H1 (cell line): ENCODE measurements at regions not wholly inside any gene's neighbourhood (a gene's known extent, or its start where the extent isn't known, plus 50 kb on each side); places are given as distances from the start of the nearest gene placed in this dataset.

Source experiments
- CTCF ChIA-PET: fragments of 300-600 bp; sonication (Branson Sonifier 250); formaldehyde crosslinking; loops from one replicate; lab custom pipeline; 2021; ENCODE audit not compliant: partially characterized antibody; lab: Charles Lee
- POLR2A ChIA-PET: fragments of 300-600 bp; sonication (Branson Sonifier 250); formaldehyde crosslinking; loops from one replicate; lab custom pipeline; 2021; ENCODE audit warnings: inconsistent platforms; ENCODE audit not compliant: partially characterized antibody; lab: Charles Lee
- DNase-seq, 2 experiments: peaks; one replicate each; pipeline versions ENCODE4 v3.0.0 to v3.0.0-alpha.2; 2010 to 2022; ENCODE audit warnings: low spot score in 2 of 2, low read depth in 1 of 2, mixed read lengths in 1 of 2
- FAIRE-seq: peaks from 2 replicates; lab custom pipeline; 2011; peaks lifted over from hg19 to GRCh38; lab: Jason Lieb, UNC
- H2AFZ ChIP-seq: 2 replicates; pipeline ENCODE4 v1.8.1; 2012; ENCODE audit warnings: low read length, inconsistent platforms
- H2AK5ac ChIP-seq: 2 replicates; pipeline ENCODE4 v1.6.1; 2013; ENCODE audit warnings: low read depth, low read length
- H2BK120ac ChIP-seq: replicated peaks from 2 replicates; pipeline ENCODE3; 2013; ENCODE audit warnings: low read depth, low read length, inconsistent platforms
- H2BK12ac ChIP-seq: 2 replicates; pipeline ENCODE4 v1.6.1; 2013; ENCODE audit warnings: low read depth, low read length
- H2BK15ac ChIP-seq: 2 replicates; pipeline ENCODE4 v1.6.1; 2013; ENCODE audit warnings: low read length
- H2BK20ac ChIP-seq: 2 replicates; pipeline ENCODE4 v1.6.1; 2013; ENCODE audit warnings: low read length
- H2BK5ac ChIP-seq: 2 replicates; pipeline ENCODE4 v1.6.1; 2013; ENCODE audit warnings: low read depth, low read length
- H3K14ac ChIP-seq: 2 replicates; pipeline ENCODE4 v1.6.1; 2013; ENCODE audit warnings: inconsistent platforms; ENCODE audit not compliant: insufficient read length
- H3K18ac ChIP-seq: 2 replicates; pipeline ENCODE4 v1.6.1; 2013; ENCODE audit warnings: low read length; ENCODE audit errors: extremely low read depth
- H3K23ac ChIP-seq: 2 replicates; pipeline ENCODE4 v1.6.1; 2013; ENCODE audit warnings: inconsistent platforms; ENCODE audit not compliant: insufficient read length
- H3K23me2 ChIP-seq: 2 replicates; pipeline ENCODE4 v1.6.1; 2013; ENCODE audit warnings: low read depth, low read length
- H3K27ac ChIP-seq: 2 replicates; pipeline ENCODE4 v1.6.1; 2011; ENCODE audit warnings: low read depth, low read length, inconsistent platforms
- H3K27me3 ChIP-seq, 4 experiments: replicated peaks in 1 of 4; 1 replicate in 1 of 4; 2 replicates in 3 of 4; pipeline versions ENCODE4 v1.6.1 to v1.8.1; 2011 to 2013; ENCODE audit warnings: low read length in 3 of 4, mild to moderate bottlenecking in 3 of 4, inconsistent platforms in 2 of 4, mixed read lengths in 2 of 4, moderate library complexity in 1 of 4; ENCODE audit not compliant: control insufficient read depth in 3 of 4, insufficient read depth in 3 of 4; ENCODE audit errors: extremely low read depth in 1 of 4
- H3K36me3 ChIP-seq, 4 experiments: 2 replicates each; pipeline versions ENCODE4 v1.6.1 to v1.8.1; 2011 to 2013; ENCODE audit warnings: mild to moderate bottlenecking in 4 of 4, low read length in 3 of 4, moderate library complexity in 2 of 4, control low read depth in 1 of 4, inconsistent platforms in 1 of 4; ENCODE audit not compliant: insufficient read depth in 4 of 4, control insufficient read depth in 2 of 4
- H3K4ac ChIP-seq: replicated peaks from 2 replicates; pipeline ENCODE3; 2013; ENCODE audit warnings: low read length, low read depth, mixed read lengths, inconsistent platforms; ENCODE audit not compliant: insufficient read length
- H3K4me1 ChIP-seq, 4 experiments: replicated peaks in 1 of 4; 1 replicate in 1 of 4; 2 replicates in 3 of 4; pipeline versions ENCODE4 v1.6.1 to v1.8.1; 2011 to 2013; ENCODE audit warnings: low read length in 3 of 4, inconsistent platforms in 2 of 4, mixed read lengths in 1 of 4; ENCODE audit not compliant: insufficient read depth in 4 of 4, control insufficient read depth in 3 of 4
- H3K4me2 ChIP-seq, 2 experiments: 2 replicates each; pipeline versions ENCODE4 v1.6.1 to v1.8.1; 2011 to 2013; ENCODE audit warnings: low read depth in 2 of 2, low read length in 2 of 2, control low read depth in 1 of 2, inconsistent platforms in 1 of 2, mild to moderate bottlenecking in 1 of 2; ENCODE audit not compliant: insufficient read depth in 1 of 2
- H3K4me3 ChIP-seq, 4 experiments: fragments of 200-600, 300-600 bp in 1 of 4; sonication (generic), shearing (Covaris generic), sonication (Bioruptor Twin) in 1 of 4; 2 replicates each; pipeline versions ENCODE4 v1.5.1 to v1.8.1; 2011 to 2016; ENCODE audit warnings: low read length in 4 of 4, low read depth in 3 of 4, control low read depth in 2 of 4, inconsistent platforms in 2 of 4, mild to moderate bottlenecking in 2 of 4, mixed read lengths in 1 of 4, moderate library complexity in 1 of 4; ENCODE audit not compliant: insufficient read depth in 2 of 4; ENCODE audit errors: extremely low read depth in 1 of 4
- H3K56ac ChIP-seq: replicated peaks from 2 replicates; pipeline ENCODE3; 2013; ENCODE audit warnings: low read depth, mild to moderate bottlenecking, mixed read lengths, low read length, inconsistent platforms; ENCODE audit not compliant: insufficient read length
- H3K79me1 ChIP-seq: 2 replicates; pipeline ENCODE4 v1.6.1; 2013; ENCODE audit warnings: low read depth, low read length, control low read depth
- H3K79me2 ChIP-seq, 2 experiments: 2 replicates each; pipeline versions ENCODE4 v1.6.1 to v1.8.1; 2012 to 2013; ENCODE audit warnings: low read length in 2 of 2, mild to moderate bottlenecking in 2 of 2, inconsistent platforms in 1 of 2; ENCODE audit not compliant: insufficient read depth in 2 of 2, control insufficient read depth in 1 of 2
- H3K9ac ChIP-seq, 4 experiments: replicated peaks in 1 of 4; 1 replicate in 1 of 4; 2 replicates in 3 of 4; pipeline versions ENCODE4 v1.6.1 to v1.8.1; 2011 to 2013; ENCODE audit warnings: low read depth in 3 of 4, low read length in 3 of 4, control low read depth in 2 of 4, mild to moderate bottlenecking in 2 of 4, moderate library complexity in 2 of 4, inconsistent platforms in 1 of 4; ENCODE audit errors: extremely low read depth in 1 of 4
- H3K9me3 ChIP-seq, 2 experiments: 2 replicates each; pipeline versions ENCODE4 v1.6.1 to v1.8.1; 2012 to 2013; ENCODE audit warnings: mild to moderate bottlenecking in 2 of 2, moderate library complexity in 2 of 2, control low read depth in 1 of 2, inconsistent platforms in 1 of 2, low read depth in 1 of 2, low read length in 1 of 2, mixed read lengths in 1 of 2; ENCODE audit not compliant: insufficient read depth in 2 of 2
- H4K20me1 ChIP-seq, 2 experiments: replicated peaks in 1 of 2; 2 replicates each; pipeline versions ENCODE3 to v1.8.1; 2011 to 2013; ENCODE audit warnings: inconsistent platforms in 2 of 2, low read length in 2 of 2, mild to moderate bottlenecking in 1 of 2; ENCODE audit not compliant: insufficient read depth in 2 of 2, control insufficient read depth in 1 of 2
- H4K5ac ChIP-seq: 2 replicates; pipeline ENCODE4 v1.6.1; 2013; ENCODE audit warnings: low read length, low read depth, mixed read lengths, inconsistent platforms; ENCODE audit not compliant: insufficient read length
- H4K8ac ChIP-seq: 2 replicates; pipeline ENCODE4 v1.8.0; 2013; ENCODE audit warnings: mild to moderate bottlenecking, moderate library complexity, low read length, inconsistent platforms; ENCODE audit not compliant: insufficient read depth; ENCODE audit errors: extremely low read depth
- H4K91ac ChIP-seq: replicated peaks from 2 replicates; pipeline ENCODE3; 2013; ENCODE audit warnings: low read length, mixed read lengths, inconsistent platforms; ENCODE audit not compliant: insufficient read length
- CBX5 ChIP-seq: fragments of 300-800, 300-1000 bp; sonication (generic); IDR thresholded peaks from 2 replicates; pipeline ENCODE4 v1.7.1; 2016; ENCODE audit warnings: antibody characterized with exemption, low read length, low read depth
- CBX8 ChIP-seq: fragments of 300-800, 300-1000 bp; sonication (generic); IDR thresholded peaks from 2 replicates; pipeline ENCODE4 v1.7.1; 2016; ENCODE audit warnings: low read depth, low read length, borderline replicate concordance
- CEBPB ChIP-seq: IDR thresholded peaks from 2 replicates; pipeline ENCODE4 v1.6.1; 2012; ENCODE audit warnings: low read depth, low read length
- CREB1 ChIP-seq: IDR thresholded peaks from 2 replicates; pipeline ENCODE4 v1.6.1; 2012; ENCODE audit warnings: inconsistent platforms
- EGR1 ChIP-seq: IDR thresholded peaks from 2 replicates; pipeline ENCODE4 v1.6.1; 2011; ENCODE audit warnings: low read depth, low read length, borderline replicate concordance
- EP300 ChIP-seq, 2 experiments: IDR thresholded peaks; 1 replicate in 1 of 2; 2 replicates in 1 of 2; pipeline ENCODE4 v1.6.1; 2011 to 2012; ENCODE audit warnings: low read depth in 2 of 2, low read length in 2 of 2, mild to moderate bottlenecking in 2 of 2, borderline replicate concordance in 1 of 2, inconsistent platforms in 1 of 2, moderate library complexity in 1 of 2
- EZH2 ChIP-seq: fragments of 200-600 bp; sonication (generic); IDR thresholded peaks from 2 replicates; pipeline ENCODE4 v1.7.1; 2012; ENCODE audit warnings: low read depth, mild to moderate bottlenecking, moderate library complexity, low read length, inconsistent platforms; ENCODE audit not compliant: severe bottlenecking
- FOSL1 ChIP-seq: IDR thresholded peaks from 2 replicates; pipeline ENCODE4 v1.6.1; 2011; ENCODE audit warnings: mild to moderate bottlenecking, low read depth, low read length, moderate library complexity; ENCODE audit not compliant: insufficient read depth
- MAX ChIP-seq: IDR thresholded peaks from 2 replicates; pipeline ENCODE4 v1.6.1; 2012; ENCODE audit warnings: inconsistent platforms
- NRF1 ChIP-seq: IDR thresholded peaks from 2 replicates; pipeline ENCODE4 v1.6.1; 2011; ENCODE audit warnings: mild to moderate bottlenecking, low read depth, low read length, improper control_type of control experiment
- SRF ChIP-seq: IDR thresholded peaks from 2 replicates; pipeline ENCODE4 v1.6.1; 2011; ENCODE audit warnings: mild to moderate bottlenecking, low read depth, low read length, moderate library complexity
- TBP ChIP-seq: IDR thresholded peaks from 2 replicates; pipeline ENCODE4 v1.6.1; 2011; ENCODE audit warnings: low read depth, low read length, improper control_type of control experiment
- WGBS, 2 experiments: shearing (Covaris generic) in 1 of 2; methylation state at CpG; one replicate each; pipeline versions ENCODE4 v1.1.6 to v1.1.7; 2013 to 2015; ENCODE audit warnings: low lambda C conversion rate in 2 of 2, mixed read lengths in 2 of 2, inconsistent platforms in 1 of 2, low coverage in 1 of 2, missing lambda C conversion rate in 1 of 2; ENCODE audit not compliant: insufficient replicate concordance in 2 of 2, insufficient coverage in 1 of 2, insufficient read length in 1 of 2; ENCODE audit errors: extremely low coverage in 1 of 2, missing lambda C conversion rate in 1 of 2; 5-methylcytosine and 5-hydroxymethylcytosine counted together

GRCh38 chr3:13238687-13239466 is 165.6 kb upstream of the IQSEC1 start:
- H2BK120ac ChIP-seq: no peak overlapping the region
- no peak overlapping the region for H4K91ac ChIP-seq
- no peak overlapping the region for H3K56ac ChIP-seq
- no peaks in the 10 kb centered on the region for H3K36me3 ChIP-seq
- no peaks in the 10 kb centered on the region for H3K9me3 ChIP-seq
- H3K4me1 ChIP-seq: peaks cover 0 to 12% (median 6%) of the 10 kb centered on the region in 4 experiments; a peak in 4 of 7 replicates
- H3K4me3 ChIP-seq: no peak overlapping the region
- H2AFZ ChIP-seq: no peak overlapping the region
- ChIA-PET CTCF (interaction anchor here (0.6 to 2.2 kb wide), 8 partner anchors 9 to 384 kb away, joined by 3 to 11 read pairs (median 5); no protein-coding TSS in a partner anchor), POLR2A (no interaction called here)
- H3K79me2 ChIP-seq: no peaks in the 10 kb centered on the region
- H4K20me1 ChIP-seq: no peaks in the 10 kb centered on the region
- no peaks in the 10 kb centered on the region for H3K23me2 ChIP-seq
- no peak overlapping the region for H2BK12ac ChIP-seq
- FAIRE-seq (no peak), DNase-seq (no peak)
- no peak overlapping the region for H2BK5ac ChIP-seq
- H3K9ac ChIP-seq: no peak overlapping the region
- no peak overlapping the region for H3K14ac ChIP-seq
- H3K4me2 ChIP-seq: no peak overlapping the region
- TF ChIP-seq EGR1 (no peak), CREB1 (no peak), CEBPB (no peak), CBX5 (no peak), TBP (no peak), NRF1 (no peak), EZH2 (no peak), SRF (no peak), FOSL1 (no peak), EP300 (IDR thresholded peaks at IDR 0.05; ENCODE audit: borderline replicate concordance in 1 of 2, low read depth in 2 of 2, low read length in 2 of 2) (no peak), CBX8 (no peak), MAX (no peak)
- no peaks in the 10 kb centered on the region for H3K27me3 ChIP-seq
- no peak overlapping the region for H3K4ac ChIP-seq
- H3K79me1 ChIP-seq: no peaks in the 10 kb centered on the region
- H3K27ac ChIP-seq: no peak overlapping the region
- no peak overlapping the region for H2AK5ac ChIP-seq
- H4K5ac ChIP-seq: no peak overlapping the region
- no peak overlapping the region for H4K8ac ChIP-seq
- no peak overlapping the region for H3K23ac ChIP-seq
- no peak overlapping the region for H2BK20ac ChIP-seq
- no peak overlapping the region; the same call in 1 of the 2 replicates for H3K18ac ChIP-seq
- 96% methylated on average over 13 of the region's 18 CpGs; no CpG with 5 or more reads in 1 of the 2 experiments for WGBS, 2 experiments
- no peak overlapping the region for H2BK15ac ChIP-seq
